HG03432 (cell line): ENCODE measurements at regions not wholly inside any gene's neighbourhood (a gene's known extent, or its start where the extent isn't known, plus 50 kb on each side); places are given as distances from the start of the nearest gene placed in this dataset.

Experiments used
- ATAC-seq: cut with Tn5 transposase; IDR thresholded peaks from one replicate; pipeline ENCODE4 v1.9.1; 2021; ENCODE audit warnings: mild to moderate bottlenecking, moderate library complexity; ENCODE audit not compliant: unreplicated experiment

GRCh38 chr10:117635826-117636225 lies 93.3 kb downstream of the EMX2 start:
- no peak for ATAC-seq

GRCh38 chr10:117638200-117638599 lies 95.7 kb downstream of the EMX2 start:
- no peak for ATAC-seq

GRCh38 chr10:117638664-117639200 lies 96.2 kb downstream of the EMX2 start:
- ATAC-seq: no peak

GRCh38 chr10:117640406-117640805 lies 97.9 kb downstream of the EMX2 start:
- no peak for ATAC-seq

GRCh38 chr10:117646718-117647117 lies 104.2 kb downstream of the EMX2 start:
- ATAC-seq: no peak

- no peak for ATAC-seq
Observed at GRCh38 chr10:117647306-117647705, 104.8 kb downstream of the EMX2 start.

GRCh38 chr10:117651121-117651520 lies 108.6 kb downstream of the EMX2 start:
- no peak for ATAC-seq

GRCh38 chr10:117652228-117653169 lies 110.0 kb downstream of the EMX2 start:
- peak; percentile 31 for ATAC-seq

GRCh38 chr10:117653170-117653515 lies 110.6 kb downstream of the EMX2 start:
- ATAC-seq: peak; percentile 82

GRCh38 chr10:117654105-117654504 lies 111.6 kb downstream of the EMX2 start:
- no peak for ATAC-seq

GRCh38 chr10:117656385-117657367 lies 114.1 kb downstream of the EMX2 start:
- ATAC-seq: peak; percentile 86

- ATAC-seq: no peak
Observed at GRCh38 chr10:117661316-117661715, 118.8 kb downstream of the EMX2 start.

GRCh38 chr10:117662126-117662525 lies 119.6 kb downstream of the EMX2 start:
- ATAC-seq: no peak

GRCh38 chr10:117662751-117663540 lies 120.4 kb downstream of the EMX2 start:
- no peak for ATAC-seq

GRCh38 chr10:117663750-117664149 lies 121.2 kb downstream of the EMX2 start:
- ATAC-seq: peak; percentile 99

GRCh38 chr10:117664288-117664687 lies 121.7 kb downstream of the EMX2 start:
- ATAC-seq: no peak

GRCh38 chr10:117666166-117666565 lies 123.6 kb downstream of the EMX2 start:
- no peak for ATAC-seq

GRCh38 chr10:117666965-117667364 lies 124.4 kb downstream of the EMX2 start:
- ATAC-seq: no peak

GRCh38 chr10:117667831-117668230 lies 125.3 kb downstream of the EMX2 start:
- ATAC-seq: no peak

- no peak for ATAC-seq
Observed at GRCh38 chr10:117668327-117669008, 125.9 kb downstream of the EMX2 start.
